Endothelial cell (in vitro differentiated cells): ENCODE measurements at regions not wholly inside any gene's neighbourhood (a gene's known extent, or its start where the extent isn't known, plus 50 kb on each side); places are given as distances from the start of the nearest gene placed in this dataset.

Experiments
- DNase-seq: peaks from one replicate; pipeline ENCODE4 v3.0.0; 2021; ENCODE audit warnings: low spot score
- H3K27ac Mint-ChIP-seq: one replicate; pipeline ENCODE4 v1.8.0; 2021; ENCODE audit warnings: mixed read lengths, inconsistent platforms; ENCODE audit not compliant: unreplicated experiment
- H3K27me3 Mint-ChIP-seq: one replicate; pipeline ENCODE4 v1.8.0; 2021; ENCODE audit warnings: mild to moderate bottlenecking, moderate library complexity, mixed read lengths, inconsistent platforms; ENCODE audit not compliant: unreplicated experiment
- H3K36me3 Mint-ChIP-seq: one replicate; pipeline ENCODE4 v1.8.0; 2021; ENCODE audit warnings: mild to moderate bottlenecking, low read depth, mixed read lengths, inconsistent platforms; ENCODE audit not compliant: unreplicated experiment
- H3K4me1 Mint-ChIP-seq: one replicate; pipeline ENCODE4 v1.8.0; 2021; ENCODE audit warnings: mild to moderate bottlenecking, mixed read lengths, inconsistent platforms; ENCODE audit not compliant: unreplicated experiment
- H3K4me3 Mint-ChIP-seq: one replicate; pipeline ENCODE4 v1.8.0; 2021; ENCODE audit warnings: mild to moderate bottlenecking, mixed read lengths, inconsistent platforms; ENCODE audit not compliant: unreplicated experiment
- H3K9me3 Mint-ChIP-seq: one replicate; pipeline ENCODE4 v1.8.0; 2021; ENCODE audit warnings: mixed read lengths, inconsistent platforms; ENCODE audit not compliant: unreplicated experiment
- TF ChIP-seq, protein P1 (sequence below): fragments of 200-600 bp; sonication (generic); IDR thresholded peaks from one replicate; pipeline ENCODE4 v1.5.0; 2021; ENCODE audit warnings: antibody characterized with exemption; ENCODE audit not compliant: unreplicated experiment

DNA sequence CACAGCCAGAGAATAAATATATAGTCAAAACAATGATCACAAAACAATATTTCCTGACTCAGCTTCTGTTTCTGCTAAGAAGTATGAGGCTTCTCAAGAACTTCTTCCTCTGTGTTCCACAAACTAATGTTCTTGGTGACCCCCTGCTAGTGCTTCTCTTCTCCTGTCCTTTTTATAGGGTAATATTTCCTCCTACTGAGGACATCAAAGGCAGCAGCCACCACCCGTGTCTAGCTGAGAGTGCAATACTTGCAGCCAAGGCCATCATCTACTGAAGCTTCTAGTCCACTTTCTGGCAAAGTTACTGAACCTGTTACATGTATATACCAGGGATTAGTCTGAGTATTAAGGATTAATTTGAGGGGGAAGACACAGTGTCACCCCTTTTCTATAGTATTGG lies 83.7 kb upstream of the SLC12A2 start:
- no peak overlapping the region for H3K4me3 Mint-ChIP-seq
- peaks cover 2% of the 10 kb centered on the region for H3K27me3 Mint-ChIP-seq
- no peaks in the 10 kb centered on the region for H3K36me3 Mint-ChIP-seq
- TF ChIP-seq, protein P1, sequence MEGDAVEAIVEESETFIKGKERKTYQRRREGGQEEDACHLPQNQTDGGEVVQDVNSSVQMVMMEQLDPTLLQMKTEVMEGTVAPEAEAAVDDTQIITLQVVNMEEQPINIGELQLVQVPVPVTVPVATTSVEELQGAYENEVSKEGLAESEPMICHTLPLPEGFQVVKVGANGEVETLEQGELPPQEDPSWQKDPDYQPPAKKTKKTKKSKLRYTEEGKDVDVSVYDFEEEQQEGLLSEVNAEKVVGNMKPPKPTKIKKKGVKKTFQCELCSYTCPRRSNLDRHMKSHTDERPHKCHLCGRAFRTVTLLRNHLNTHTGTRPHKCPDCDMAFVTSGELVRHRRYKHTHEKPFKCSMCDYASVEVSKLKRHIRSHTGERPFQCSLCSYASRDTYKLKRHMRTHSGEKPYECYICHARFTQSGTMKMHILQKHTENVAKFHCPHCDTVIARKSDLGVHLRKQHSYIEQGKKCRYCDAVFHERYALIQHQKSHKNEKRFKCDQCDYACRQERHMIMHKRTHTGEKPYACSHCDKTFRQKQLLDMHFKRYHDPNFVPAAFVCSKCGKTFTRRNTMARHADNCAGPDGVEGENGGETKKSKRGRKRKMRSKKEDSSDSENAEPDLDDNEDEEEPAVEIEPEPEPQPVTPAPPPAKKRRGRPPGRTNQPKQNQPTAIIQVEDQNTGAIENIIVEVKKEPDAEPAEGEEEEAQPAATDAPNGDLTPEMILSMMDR = no peak
- peaks cover 11% of the 10 kb centered on the region for H3K4me1 Mint-ChIP-seq
- H3K27ac Mint-ChIP-seq = no peak overlapping the region
- H3K9me3 Mint-ChIP-seq = no peaks in the 10 kb centered on the region
- DNase-seq = no peak

DNA sequence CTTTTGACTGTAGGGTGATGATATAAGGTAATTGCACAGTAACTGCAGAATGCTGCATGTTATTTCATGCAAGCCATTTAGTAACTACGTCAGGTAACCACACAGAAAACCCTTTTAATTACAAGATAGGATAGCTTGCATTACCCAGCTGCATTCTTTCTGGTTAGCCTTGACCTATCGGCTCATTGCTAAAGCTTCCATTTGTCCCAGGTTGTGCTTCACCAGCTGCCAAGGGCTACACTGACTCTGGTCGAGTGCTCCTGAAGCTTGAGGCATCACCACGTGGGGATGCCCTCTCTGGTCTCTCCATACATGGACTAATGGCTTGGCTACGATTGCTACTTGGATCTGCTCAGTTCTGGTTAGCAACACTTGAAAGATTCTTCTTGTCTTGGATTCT lies 81.1 kb upstream of the SLC12A2 start:
- Mint-ChIP-seq H3K27ac (no peak overlapping the region), H3K9me3 (no peaks in the 10 kb centered on the region), H3K4me1 (peaks cover 11% of the 10 kb centered on the region), H3K4me3 (no peak overlapping the region), H3K27me3 (no peaks in the 10 kb centered on the region), H3K36me3 (no peaks in the 10 kb centered on the region)
- TF ChIP-seq, protein P1 = no peak
- no peak for DNase-seq

GRCh38 chr5:128007939-128008338 lies 75.6 kb upstream of the SLC12A2 start:
- Mint-ChIP-seq H3K9me3 (no peaks in the 10 kb centered on the region), H3K4me1 (peaks cover 15% of the 10 kb centered on the region), H3K4me3 (no peak overlapping the region), H3K27me3 (no peaks in the 10 kb centered on the region), H3K27ac (no peak overlapping the region), H3K36me3 (no peaks in the 10 kb centered on the region)
- DNase-seq = no peak
- TF ChIP-seq, protein P1 = no peak

DNA sequence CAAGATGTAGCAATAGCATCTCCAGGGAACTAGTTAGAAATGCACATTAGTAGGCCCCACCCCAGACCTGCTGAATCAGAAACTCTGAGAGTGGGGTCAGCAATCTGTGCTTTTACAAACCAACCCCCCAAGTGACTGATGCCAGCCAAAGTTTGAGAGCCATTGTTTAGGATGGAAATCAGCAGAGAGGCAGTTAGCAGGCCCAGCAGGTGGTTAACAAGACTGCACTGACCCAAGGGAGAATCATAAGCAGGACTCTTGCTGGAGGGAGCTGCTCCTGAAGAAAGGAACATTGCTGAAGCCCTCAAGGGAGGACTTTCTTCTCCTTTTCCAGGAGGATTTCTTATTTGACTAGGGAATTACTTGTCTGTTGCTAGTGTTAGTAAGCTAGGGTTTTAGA lies 74.2 kb upstream of the SLC12A2 start:
- no peak for DNase-seq
- Mint-ChIP-seq H3K4me1 (peaks cover 12% of the 10 kb centered on the region), H3K4me3 (no peak overlapping the region), H3K36me3 (no peaks in the 10 kb centered on the region), H3K27ac (no peak overlapping the region), H3K9me3 (no peaks in the 10 kb centered on the region), H3K27me3 (no peaks in the 10 kb centered on the region)
- TF ChIP-seq, protein P1 = no peak

- H3K4me1 Mint-ChIP-seq = peaks cover 12% of the 10 kb centered on the region
- no peak overlapping the region for H3K27ac Mint-ChIP-seq
- no peaks in the 10 kb centered on the region for H3K36me3 Mint-ChIP-seq
- DNase-seq = no peak
- H3K27me3 Mint-ChIP-seq = peaks cover 1% of the 10 kb centered on the region
- TF ChIP-seq, protein P1 = no peak
- no peak overlapping the region for H3K4me3 Mint-ChIP-seq
- no peaks in the 10 kb centered on the region for H3K9me3 Mint-ChIP-seq
Observed at GRCh38 chr5:128011339-128011738, 72.2 kb upstream of the SLC12A2 start.
